ENCODE measurements at regions not wholly inside any gene's neighbourhood (a gene's known extent, or its start where the extent isn't known, plus 50 kb on each side); places are given as distances from the start of the nearest gene placed in this dataset.

DNA sequence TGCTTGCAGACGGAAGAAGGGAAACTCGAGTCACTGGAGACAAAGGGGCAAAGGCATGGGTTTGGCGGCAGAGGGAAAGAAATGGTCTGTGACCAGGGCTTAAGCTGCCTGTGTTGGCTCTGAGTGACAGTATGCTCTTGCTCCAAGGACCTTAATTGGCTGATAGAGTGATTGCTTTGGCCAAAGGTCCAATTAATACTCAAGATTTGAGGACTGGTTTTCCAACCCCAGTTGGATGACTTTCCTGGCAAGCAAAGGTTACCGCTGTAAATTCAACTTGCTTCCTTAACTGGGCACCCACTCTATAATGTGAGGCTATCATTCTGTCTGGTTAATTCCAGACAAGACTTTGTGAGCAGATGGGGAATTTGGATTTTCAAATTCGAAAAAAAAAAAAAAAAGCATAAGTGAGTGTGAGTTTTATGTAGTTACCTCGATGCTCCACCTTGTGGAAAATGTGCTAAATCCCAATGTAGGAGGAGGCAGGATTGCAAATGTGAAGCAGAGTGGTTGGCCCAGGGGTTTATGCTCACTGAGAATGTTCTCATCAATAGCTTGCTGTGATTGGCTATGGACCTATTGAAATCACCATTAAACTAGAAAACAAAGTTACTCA is 150.7 kb upstream of the GMDS start:
- no peak for DNase-seq (ENCODE audit: extremely low spot score, unreplicated experiment)
- Mint-ChIP-seq H3K4me1 (ENCODE audit: unreplicated experiment) (no peaks in the 10 kb centered on the region), H3K27me3 (ENCODE audit: unreplicated experiment) (no peaks in the 10 kb centered on the region), H3K36me3 (ENCODE audit: unreplicated experiment) (peaks cover 14% of the 10 kb centered on the region), H3K4me3 (ENCODE audit: unreplicated experiment) (no peak overlapping the region), H3K27ac (ENCODE audit: unreplicated experiment) (no peak overlapping the region), H3K9me3 (ENCODE audit: unreplicated experiment) (peaks cover 6% of the 10 kb centered on the region)
- TF ChIP-seq, protein P1, sequence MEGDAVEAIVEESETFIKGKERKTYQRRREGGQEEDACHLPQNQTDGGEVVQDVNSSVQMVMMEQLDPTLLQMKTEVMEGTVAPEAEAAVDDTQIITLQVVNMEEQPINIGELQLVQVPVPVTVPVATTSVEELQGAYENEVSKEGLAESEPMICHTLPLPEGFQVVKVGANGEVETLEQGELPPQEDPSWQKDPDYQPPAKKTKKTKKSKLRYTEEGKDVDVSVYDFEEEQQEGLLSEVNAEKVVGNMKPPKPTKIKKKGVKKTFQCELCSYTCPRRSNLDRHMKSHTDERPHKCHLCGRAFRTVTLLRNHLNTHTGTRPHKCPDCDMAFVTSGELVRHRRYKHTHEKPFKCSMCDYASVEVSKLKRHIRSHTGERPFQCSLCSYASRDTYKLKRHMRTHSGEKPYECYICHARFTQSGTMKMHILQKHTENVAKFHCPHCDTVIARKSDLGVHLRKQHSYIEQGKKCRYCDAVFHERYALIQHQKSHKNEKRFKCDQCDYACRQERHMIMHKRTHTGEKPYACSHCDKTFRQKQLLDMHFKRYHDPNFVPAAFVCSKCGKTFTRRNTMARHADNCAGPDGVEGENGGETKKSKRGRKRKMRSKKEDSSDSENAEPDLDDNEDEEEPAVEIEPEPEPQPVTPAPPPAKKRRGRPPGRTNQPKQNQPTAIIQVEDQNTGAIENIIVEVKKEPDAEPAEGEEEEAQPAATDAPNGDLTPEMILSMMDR (IDR thresholded peaks at IDR 0.05): peak; percentile 9

DNA sequence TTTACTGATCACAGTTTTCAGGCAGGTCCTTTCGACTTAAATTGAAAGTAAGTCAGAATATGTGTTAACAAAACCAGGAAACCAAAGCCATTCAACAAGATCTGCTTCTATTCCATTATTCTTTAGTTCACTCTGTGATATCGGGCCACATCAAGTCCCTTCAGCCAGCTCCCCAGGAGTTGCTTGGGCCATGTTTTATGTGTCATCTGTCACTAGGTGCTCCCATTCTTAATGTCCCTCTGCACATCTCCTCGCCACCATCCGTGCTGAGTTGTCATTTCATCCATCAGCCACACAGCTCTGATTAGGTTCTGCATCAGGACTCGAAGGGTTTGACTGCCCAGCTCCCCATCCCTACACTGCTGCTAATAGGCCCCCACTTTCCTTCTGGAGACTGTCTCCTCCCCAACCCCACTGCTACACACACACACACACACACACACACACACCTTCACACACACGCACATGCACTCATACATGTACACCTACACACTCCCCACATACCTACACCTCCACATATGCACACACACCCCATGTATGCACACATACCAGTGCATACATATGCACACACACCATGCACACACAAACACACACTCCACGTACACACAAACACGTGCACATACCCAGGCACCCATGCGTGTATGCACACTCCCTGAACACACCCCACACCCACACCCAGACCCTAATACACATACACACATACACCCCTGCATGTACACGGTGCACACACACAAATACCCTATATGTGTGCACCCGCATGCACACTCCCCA is 143.3 kb upstream of the GMDS start:
- Mint-ChIP-seq H3K27ac (ENCODE audit: unreplicated experiment) (no peak overlapping the region), H3K4me1 (ENCODE audit: unreplicated experiment) (no peaks in the 10 kb centered on the region)
- TF ChIP-seq, protein P1 (IDR thresholded peaks at IDR 0.05): no peak

DNA sequence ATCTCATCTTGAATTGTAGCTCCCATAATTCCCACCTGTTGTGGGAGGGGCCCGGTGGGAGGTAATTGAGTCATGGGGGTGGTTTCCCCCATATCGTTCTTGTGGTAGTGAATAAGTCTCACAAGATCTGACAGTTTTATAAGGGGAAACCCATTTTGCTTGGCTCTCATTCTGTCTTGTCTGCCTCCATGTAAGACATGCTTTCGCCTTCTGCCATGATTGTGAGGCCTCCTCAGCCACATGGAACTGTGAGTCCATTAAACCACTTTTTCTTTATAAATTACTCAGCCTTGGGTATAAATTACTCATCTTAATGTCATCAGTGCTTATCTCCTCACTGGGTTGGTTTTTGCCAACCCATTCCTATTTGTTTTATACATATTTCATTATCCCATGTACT is 142.0 kb upstream of the GMDS start:
- Mint-ChIP-seq H3K9me3 (ENCODE audit: unreplicated experiment) (no peaks in the 10 kb centered on the region), H3K4me3 (ENCODE audit: unreplicated experiment) (no peak overlapping the region), H3K27me3 (ENCODE audit: unreplicated experiment) (no peaks in the 10 kb centered on the region), H3K27ac (ENCODE audit: unreplicated experiment) (no peak overlapping the region), H3K36me3 (ENCODE audit: unreplicated experiment) (peaks cover under 1% of the 10 kb centered on the region), H3K4me1 (ENCODE audit: unreplicated experiment) (no peaks in the 10 kb centered on the region)
- TF ChIP-seq, protein P1 (IDR thresholded peaks at IDR 0.05): no peak
- no peak for DNase-seq (ENCODE audit: extremely low spot score, unreplicated experiment)

More for the DNA sequence above, 143.3 kb upstream of the GMDS start:
- DNase-seq (ENCODE audit: extremely low spot score, unreplicated experiment): no peak
- no peaks in the 10 kb centered on the region for H3K9me3 Mint-ChIP-seq (ENCODE audit: unreplicated experiment)
- H3K36me3 Mint-ChIP-seq (ENCODE audit: unreplicated experiment): peaks cover 3% of the 10 kb centered on the region
- H3K4me3 Mint-ChIP-seq (ENCODE audit: unreplicated experiment): no peak overlapping the region
- H3K27me3 Mint-ChIP-seq (ENCODE audit: unreplicated experiment): no peaks in the 10 kb centered on the region

DNA sequence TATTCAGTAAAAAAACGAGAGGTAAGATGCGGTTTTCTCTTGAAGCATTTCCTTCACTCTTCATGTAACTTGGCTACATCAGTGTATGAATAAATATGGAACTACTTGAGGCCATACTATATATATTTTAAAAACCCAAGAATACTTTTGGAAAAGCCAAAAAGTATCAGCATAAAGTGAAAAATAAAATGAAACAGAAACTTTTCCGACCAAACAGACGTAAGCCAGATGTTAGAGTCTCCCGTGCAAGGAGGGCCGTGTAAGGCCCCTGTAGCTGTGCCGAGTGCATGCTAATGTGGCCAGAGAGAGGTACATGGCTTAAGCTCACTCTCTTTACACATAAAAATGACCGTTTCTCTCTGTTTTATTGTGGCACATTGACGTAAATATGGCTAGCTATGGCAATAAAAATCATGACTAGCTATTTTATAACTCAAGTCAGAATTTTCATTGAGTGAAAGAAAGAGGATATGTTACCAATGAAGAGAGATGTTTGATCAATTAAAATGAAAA is 140.1 kb upstream of the GMDS start:
- no peak for DNase-seq (ENCODE audit: extremely low spot score, unreplicated experiment)
- Mint-ChIP-seq H3K9me3 (ENCODE audit: unreplicated experiment) (no peaks in the 10 kb centered on the region), H3K27ac (ENCODE audit: unreplicated experiment) (no peak overlapping the region), H3K4me1 (ENCODE audit: unreplicated experiment) (no peaks in the 10 kb centered on the region), H3K27me3 (ENCODE audit: unreplicated experiment) (no peaks in the 10 kb centered on the region), H3K4me3 (ENCODE audit: unreplicated experiment) (no peak overlapping the region), H3K36me3 (ENCODE audit: unreplicated experiment) (no peaks in the 10 kb centered on the region)
- TF ChIP-seq, protein P1 (IDR thresholded peaks at IDR 0.05): no peak

DNA sequence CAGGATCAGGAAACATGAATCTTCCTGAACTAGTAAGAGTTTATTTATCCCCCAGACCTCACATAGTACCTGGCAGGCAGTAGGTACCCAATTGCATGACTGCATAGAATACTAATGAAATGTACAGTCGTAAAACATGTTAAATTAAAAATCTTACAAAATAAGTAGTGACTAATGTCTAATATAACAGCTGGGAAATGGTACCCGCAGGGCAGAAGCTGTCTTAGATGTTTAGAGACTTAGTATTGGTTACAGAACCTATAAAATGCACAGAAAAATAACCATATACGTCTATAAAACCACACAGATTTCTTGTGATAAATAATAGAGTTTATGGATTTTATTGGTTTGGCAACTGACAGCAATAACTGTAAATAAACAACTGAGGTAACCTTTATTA is 139.1 kb upstream of the GMDS start:
- H3K9me3 Mint-ChIP-seq (ENCODE audit: unreplicated experiment): no peaks in the 10 kb centered on the region
- TF ChIP-seq, protein P1 (IDR thresholded peaks at IDR 0.05): no peak
- no peak overlapping the region for H3K4me3 Mint-ChIP-seq (ENCODE audit: unreplicated experiment)
- H3K36me3 Mint-ChIP-seq (ENCODE audit: unreplicated experiment): no peaks in the 10 kb centered on the region
- no peaks in the 10 kb centered on the region for H3K27me3 Mint-ChIP-seq (ENCODE audit: unreplicated experiment)
- H3K4me1 Mint-ChIP-seq (ENCODE audit: unreplicated experiment): no peaks in the 10 kb centered on the region
- H3K27ac Mint-ChIP-seq (ENCODE audit: unreplicated experiment): no peak overlapping the region
- DNase-seq (ENCODE audit: extremely low spot score, unreplicated experiment): no peak

Data from osteocyte (in vitro differentiated cells).